ENCODE measurements at regions not wholly inside any gene's neighbourhood (a gene's known extent, or its start where the extent isn't known, plus 50 kb on each side); places are given as distances from the start of the nearest gene placed in this dataset.
"Not testable (repeated sequence)": the region's sequence is repeated elsewhere in the genome, so short reads cannot be mapped to it uniquely, and the experiment has no call there.

GRCh38 chr12:88365403-88365802 lies 214.9 kb downstream of the KITLG start:
- 51% methylated on average over 3 of the region's 3 CpGs for WGBS
- H3K4me3 ChIP-seq (ENCODE audit: low read depth, low read length): no peak overlapping the region

GRCh38 chr12:88366101-88366500 lies 214.2 kb downstream of the KITLG start:
- no peak for DNase-seq (ENCODE audit: extremely low spot score)
- Histone ChIP-seq H3K4me1 (ENCODE audit: insufficient read depth) (no peaks in the 10 kb centered on the region), H3K27ac (ENCODE audit: low read depth) (no peak overlapping the region), H3K36me3 (ENCODE audit: insufficient read depth) (no peaks in the 10 kb centered on the region), H3K4me3 (ENCODE audit: low read depth, low read length) (no peak overlapping the region)
- WGBS: 93% methylated on average over 4 of the region's 4 CpGs

More at GRCh38 chr12:88365403-88365802, 214.9 kb downstream of the KITLG start:
- H3K4me1 ChIP-seq (ENCODE audit: insufficient read depth): no peaks in the 10 kb centered on the region
- H3K27ac ChIP-seq (ENCODE audit: low read depth): no peak overlapping the region
- no peaks in the 10 kb centered on the region for H3K36me3 ChIP-seq (ENCODE audit: insufficient read depth)
- DNase-seq (ENCODE audit: extremely low spot score): no peak

GRCh38 chr12:88367231-88367630 lies 213.0 kb downstream of the KITLG start:
- Histone ChIP-seq H3K36me3 (ENCODE audit: insufficient read depth) (no peaks in the 10 kb centered on the region), H3K4me3 (ENCODE audit: low read depth, low read length) (no peak overlapping the region), H3K27ac (ENCODE audit: low read depth) (no peak overlapping the region), H3K4me1 (ENCODE audit: insufficient read depth) (no peaks in the 10 kb centered on the region)
- DNase-seq (ENCODE audit: extremely low spot score): no peak

- not testable (repeated sequence) for DNase-seq (ENCODE audit: extremely low spot score); H3K36me3 ChIP-seq (ENCODE audit: insufficient read depth); H3K4me1 ChIP-seq (ENCODE audit: insufficient read depth); H3K4me3 ChIP-seq (ENCODE audit: low read depth, low read length); H3K27ac ChIP-seq (ENCODE audit: low read depth)
- 90% methylated on average over 5 of the region's 5 CpGs for WGBS
Measured at GRCh38 chr12:88368077-88368476, 212.2 kb downstream of the KITLG start.

DNA sequence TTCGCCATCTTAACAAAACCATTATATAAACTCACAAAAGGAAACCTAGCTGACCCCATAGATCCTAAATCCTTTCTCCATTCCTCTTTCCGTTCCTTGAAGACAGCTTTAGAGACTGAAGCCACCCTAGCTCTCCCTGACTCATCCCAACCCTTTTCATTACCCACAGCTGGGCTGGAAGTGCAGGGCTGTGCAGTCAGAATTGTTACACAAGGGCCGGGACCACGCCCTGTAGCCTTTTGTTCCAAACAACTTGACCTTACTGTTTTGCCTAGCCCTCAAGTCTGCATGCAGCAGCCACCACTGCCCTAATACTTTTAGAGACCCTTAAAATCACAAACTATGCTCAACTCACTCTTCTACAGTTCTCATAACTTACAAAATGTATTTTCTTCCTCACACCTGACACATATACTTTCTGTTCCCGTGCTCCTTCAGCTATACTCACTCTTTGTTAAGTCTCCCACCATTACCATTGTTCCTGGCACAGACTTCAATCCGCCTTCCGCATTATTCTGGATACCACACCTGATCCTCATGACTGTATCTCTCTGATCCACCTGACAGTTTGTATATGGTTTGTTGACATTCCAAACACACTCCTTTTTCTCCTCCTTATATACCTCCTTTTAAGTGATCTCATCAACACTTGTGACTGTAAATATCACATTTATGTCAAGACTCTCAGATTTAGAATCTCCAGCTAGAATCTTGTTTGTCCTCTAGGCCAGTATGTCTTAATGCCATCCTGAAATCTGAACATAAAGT lies 208.7 kb downstream of the KITLG start:
- WGBS: 89% methylated on average over 7 of the region's 7 CpGs
- no peak for DNase-seq (ENCODE audit: extremely low spot score)

DNA sequence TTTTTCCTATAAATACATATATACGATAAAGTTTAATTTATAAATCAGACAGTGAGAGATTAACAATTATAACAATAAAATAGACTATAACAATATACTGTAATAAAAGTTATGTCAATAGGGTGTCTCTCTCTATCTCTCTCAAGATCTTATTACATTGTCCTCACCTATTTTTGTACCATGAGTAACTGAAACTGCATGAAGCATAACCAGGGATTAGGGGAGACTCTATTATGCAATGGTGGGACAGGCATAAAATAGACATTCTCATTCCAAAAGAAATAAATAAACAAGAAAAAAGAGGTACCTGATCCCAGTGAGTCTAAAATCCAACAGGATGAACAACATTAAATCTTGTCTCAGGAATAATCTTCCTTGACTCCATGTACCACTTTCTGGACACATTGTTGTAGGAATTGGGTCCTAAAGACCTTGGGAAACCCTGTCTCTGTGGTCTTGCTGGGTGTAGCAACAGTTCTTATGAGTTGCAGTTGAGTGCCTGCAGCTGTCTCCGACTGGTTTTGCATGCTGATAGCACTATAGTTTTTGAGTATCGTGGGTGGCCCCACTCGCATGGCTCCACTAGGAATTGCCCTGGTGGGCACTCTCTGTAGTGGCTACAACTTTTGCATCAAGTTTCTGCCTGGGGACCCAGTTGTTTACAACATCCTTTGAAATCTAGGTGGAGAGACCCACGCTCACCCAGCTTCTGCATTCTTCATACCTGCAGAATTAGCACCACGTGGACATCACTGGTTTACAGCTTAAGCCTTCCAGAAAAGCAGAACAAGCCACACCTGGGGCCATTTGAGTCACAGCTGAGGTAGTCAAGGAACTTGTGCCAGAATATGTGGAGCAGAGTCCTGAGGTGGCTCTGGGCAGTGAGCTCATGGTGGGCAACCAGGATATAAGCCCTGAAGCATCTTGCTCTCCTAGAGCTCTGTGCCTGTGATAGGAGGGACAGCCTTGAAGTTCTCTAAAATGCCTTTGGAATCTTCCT lies 204.7 kb downstream of the KITLG start:
- Histone ChIP-seq H3K36me3 (ENCODE audit: insufficient read depth) (no peaks in the 10 kb centered on the region), H3K4me3 (ENCODE audit: low read depth, low read length) (no peak overlapping the region), H3K4me1 (ENCODE audit: insufficient read depth) (no peaks in the 10 kb centered on the region), H3K27ac (ENCODE audit: low read depth) (no peak overlapping the region)
- no peak for DNase-seq (ENCODE audit: extremely low spot score)
- WGBS: 94% methylated on average over 6 of the region's 6 CpGs

More for the DNA sequence above, 208.7 kb downstream of the KITLG start:
- Histone ChIP-seq H3K27ac (ENCODE audit: low read depth) (no peak overlapping the region), H3K36me3 (ENCODE audit: insufficient read depth) (no peaks in the 10 kb centered on the region), H3K4me1 (ENCODE audit: insufficient read depth) (no peaks in the 10 kb centered on the region), H3K4me3 (ENCODE audit: low read depth, low read length) (no peak overlapping the region)

- Histone ChIP-seq H3K36me3 (ENCODE audit: insufficient read depth) (no peaks in the 10 kb centered on the region), H3K27ac (ENCODE audit: low read depth) (no peak overlapping the region), H3K4me1 (ENCODE audit: insufficient read depth) (no peaks in the 10 kb centered on the region), H3K4me3 (ENCODE audit: low read depth, low read length) (no peak overlapping the region)
- DNase-seq (ENCODE audit: extremely low spot score): no peak
Measured at GRCh38 chr12:88377973-88378372, 202.3 kb downstream of the KITLG start.

- no peak overlapping the region for H3K4me3 ChIP-seq (ENCODE audit: low read depth, low read length)
- no peaks in the 10 kb centered on the region for H3K36me3 ChIP-seq (ENCODE audit: insufficient read depth)
- no peaks in the 10 kb centered on the region for H3K4me1 ChIP-seq (ENCODE audit: insufficient read depth)
- H3K27ac ChIP-seq (ENCODE audit: low read depth): no peak overlapping the region
- WGBS: 86% methylated on average over 3 of the region's 3 CpGs
- no peak for DNase-seq (ENCODE audit: extremely low spot score)
Measured at GRCh38 chr12:88381466-88381865, 198.8 kb downstream of the KITLG start.

DNA sequence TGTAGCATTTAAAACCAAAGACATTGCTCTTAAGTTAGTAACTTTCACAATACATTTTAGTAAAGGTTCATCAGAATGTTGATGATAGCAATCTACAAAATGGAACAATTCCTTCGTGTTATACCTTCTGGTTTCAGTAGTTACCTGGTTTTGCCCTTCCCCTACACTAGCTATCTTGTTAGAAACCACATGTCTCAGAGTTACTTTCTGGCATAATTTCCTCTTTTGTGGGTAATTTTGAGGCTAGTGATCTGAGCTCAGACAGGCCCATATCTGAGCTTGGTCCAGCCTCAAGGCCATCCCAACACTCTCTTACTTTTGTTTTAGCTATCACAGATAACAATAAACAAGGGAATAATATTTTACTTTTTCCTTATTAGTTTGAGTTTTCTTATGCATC lies 196.9 kb downstream of the KITLG start:
- Histone ChIP-seq H3K4me1 (ENCODE audit: insufficient read depth) (no peaks in the 10 kb centered on the region), H3K36me3 (ENCODE audit: insufficient read depth) (no peaks in the 10 kb centered on the region), H3K4me3 (ENCODE audit: low read depth, low read length) (no peak overlapping the region), H3K27ac (ENCODE audit: low read depth) (no peak overlapping the region)
- no peak for DNase-seq (ENCODE audit: extremely low spot score)
- 80% methylated on average over 1 of the region's 1 CpG for WGBS

DNA sequence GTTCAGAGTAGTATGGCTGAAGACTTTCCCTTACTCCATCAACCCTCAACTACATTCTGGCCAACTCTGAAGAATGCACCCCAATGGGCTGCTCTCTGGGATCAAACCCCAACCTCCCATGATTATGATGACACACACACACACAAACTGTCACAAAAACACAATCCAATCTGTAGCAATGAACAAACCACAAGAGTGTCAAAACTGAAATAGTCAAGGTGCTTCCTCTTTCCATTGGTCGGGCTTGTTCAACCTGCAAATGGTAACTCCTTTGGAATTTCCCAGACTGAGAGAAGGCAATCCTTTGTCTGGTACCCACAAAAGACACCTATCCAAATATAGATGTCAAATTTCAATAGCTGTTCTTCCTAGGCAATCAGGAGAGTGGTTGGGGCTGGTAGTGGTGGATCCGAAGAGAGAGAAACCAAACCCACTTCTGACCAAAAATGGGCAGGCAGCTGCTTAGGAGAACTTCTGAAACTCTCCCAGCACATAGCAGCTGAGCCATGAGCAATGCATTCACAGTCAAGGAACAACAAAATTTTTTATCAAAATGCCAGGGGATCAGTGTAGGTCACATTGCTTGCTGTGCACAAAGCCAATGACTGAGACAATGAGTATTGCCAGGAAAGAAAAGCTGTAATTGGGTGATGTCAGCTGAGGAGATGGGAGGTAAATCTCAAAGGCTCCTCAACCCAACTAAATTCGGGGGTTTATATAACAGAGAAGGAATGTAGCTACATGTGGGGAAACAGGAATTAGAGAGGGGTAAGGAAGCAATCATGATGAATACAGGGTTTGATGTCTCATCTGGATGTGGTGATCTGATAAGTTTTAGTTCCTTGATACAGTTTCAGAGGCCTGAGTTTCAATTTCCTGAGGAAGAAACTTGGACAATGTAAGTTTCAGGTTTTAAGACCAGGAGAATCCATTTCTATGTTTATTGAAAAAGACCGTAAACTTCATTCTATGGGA lies 191.4 kb downstream of the KITLG start:
- no peaks in the 10 kb centered on the region for H3K36me3 ChIP-seq (ENCODE audit: insufficient read depth)
- 92% methylated on average over 4 of the region's 4 CpGs for WGBS
- H3K27ac ChIP-seq (ENCODE audit: low read depth): no peak overlapping the region
- H3K4me1 ChIP-seq (ENCODE audit: insufficient read depth): no peaks in the 10 kb centered on the region
- no peak for DNase-seq (ENCODE audit: extremely low spot score)
- no peak overlapping the region for H3K4me3 ChIP-seq (ENCODE audit: low read depth, low read length)

DNA sequence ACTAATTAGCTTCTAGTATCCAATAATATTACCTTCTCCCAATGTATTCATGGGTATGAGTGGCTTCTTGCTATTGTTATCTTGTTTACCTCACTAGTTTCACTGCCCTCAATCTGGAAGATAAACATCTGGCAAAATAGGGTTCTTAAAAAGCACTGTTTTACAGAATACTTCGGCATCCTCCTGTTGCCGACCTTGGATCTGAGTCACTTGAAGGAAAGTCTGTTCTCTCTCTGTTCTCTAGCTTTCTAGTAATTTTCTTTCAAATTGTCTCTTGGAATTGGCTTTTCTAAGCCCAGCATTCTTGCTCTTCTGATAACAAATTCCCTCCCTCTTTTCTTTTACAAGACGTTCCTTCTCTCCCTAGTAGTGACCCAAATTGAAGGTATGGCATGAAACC lies 189.5 kb downstream of the KITLG start:
- WGBS: 70% methylated on average over 3 of the region's 3 CpGs
- no peak overlapping the region for H3K4me3 ChIP-seq (ENCODE audit: low read depth, low read length)
- H3K4me1 ChIP-seq (ENCODE audit: insufficient read depth): no peaks in the 10 kb centered on the region
- DNase-seq (ENCODE audit: extremely low spot score): no peak
- no peaks in the 10 kb centered on the region for H3K36me3 ChIP-seq (ENCODE audit: insufficient read depth)
- H3K27ac ChIP-seq (ENCODE audit: low read depth): no peak overlapping the region

GRCh38 chr12:88391556-88391955 lies 188.7 kb downstream of the KITLG start:
- no peak for DNase-seq (ENCODE audit: extremely low spot score)
- H3K4me1 ChIP-seq (ENCODE audit: insufficient read depth): no peaks in the 10 kb centered on the region
- no peak overlapping the region for H3K4me3 ChIP-seq (ENCODE audit: low read depth, low read length)
- no peaks in the 10 kb centered on the region for H3K36me3 ChIP-seq (ENCODE audit: insufficient read depth)
- WGBS: 11% methylated on average over 1 of the region's 1 CpG
- H3K27ac ChIP-seq (ENCODE audit: low read depth): no peak overlapping the region
